ENCODE measurements at regions not wholly inside any gene's neighbourhood (a gene's known extent, or its start where the extent isn't known, plus 50 kb on each side); places are given as distances from the start of the nearest gene placed in this dataset.
"Not testable (repeated sequence)": the region's sequence is repeated elsewhere in the genome, so short reads cannot be mapped to it uniquely, and the experiment has no call there.

DNA sequence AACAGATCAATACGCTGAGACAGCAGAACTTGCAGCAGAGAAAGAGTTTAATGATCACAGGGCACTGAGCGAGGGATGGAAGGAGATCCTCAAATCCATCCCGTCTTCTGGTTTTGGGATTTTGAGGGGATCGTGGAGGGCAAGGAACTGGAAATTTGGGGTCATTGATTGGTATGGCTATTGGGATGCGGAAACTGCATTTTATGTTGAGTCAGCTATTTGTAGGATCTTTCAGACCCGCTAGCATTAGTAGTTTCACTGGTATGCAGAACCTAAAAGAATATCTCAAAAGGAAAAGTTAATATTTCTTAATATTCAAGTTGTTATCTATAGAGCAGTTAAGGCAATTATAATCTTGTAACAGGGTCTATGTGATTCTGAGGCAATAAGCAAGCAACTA is 771.7 kb upstream of the CTNND2 start:
- no peak for DNase-seq (ENCODE audit: extremely low read depth, low read depth)

DNA sequence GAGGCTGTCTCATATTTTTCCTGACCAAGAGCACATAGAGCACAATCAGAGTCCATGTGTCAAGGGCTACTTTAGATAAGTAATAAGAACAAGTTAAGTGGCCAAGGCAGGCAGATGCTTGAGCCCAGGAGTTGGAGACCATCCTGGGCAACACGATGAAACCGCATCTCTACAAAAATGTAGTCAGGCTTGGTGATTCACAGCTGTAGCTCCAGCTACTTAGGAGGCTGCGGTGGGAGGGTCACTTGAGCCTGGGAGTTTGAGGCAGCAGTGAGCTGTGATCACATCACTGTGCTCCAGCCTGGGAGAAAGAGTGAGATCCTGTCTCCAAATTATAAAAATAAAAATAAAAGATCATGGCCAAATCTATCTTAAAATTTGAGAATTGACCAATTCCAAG is 767.9 kb upstream of the CTNND2 start:
- no peak for DNase-seq (ENCODE audit: extremely low read depth, low read depth)

- DNase-seq (ENCODE audit: extremely low read depth, low read depth), result no peak
Measured at GRCh38 chr5:12669326-12669725, 765.1 kb upstream of the CTNND2 start.

DNA sequence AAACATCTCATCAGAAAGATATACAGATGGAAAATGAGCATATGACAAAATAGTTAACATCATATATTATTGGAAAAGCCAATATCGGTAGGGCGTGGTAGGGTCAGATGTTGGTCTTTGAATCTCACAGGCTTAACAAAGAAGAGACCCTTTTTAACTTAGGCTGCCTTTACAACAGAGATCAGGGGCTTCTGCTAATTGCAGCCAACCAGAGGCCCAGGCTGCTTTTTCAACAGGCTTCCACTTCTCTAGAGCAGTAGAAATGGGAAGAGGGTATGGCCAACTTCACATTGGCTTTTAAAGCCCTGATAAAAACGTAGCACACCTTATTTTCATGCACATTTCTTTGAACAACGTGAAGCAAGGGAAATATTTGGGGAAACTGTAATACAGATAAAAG is 764.3 kb upstream of the CTNND2 start:
- DNase-seq (ENCODE audit: extremely low read depth, low read depth), result no peak

GRCh38 chr5:12667818-12668217 is 763.6 kb upstream of the CTNND2 start:
- not testable (repeated sequence) for DNase-seq (ENCODE audit: extremely low read depth, low read depth)

DNA sequence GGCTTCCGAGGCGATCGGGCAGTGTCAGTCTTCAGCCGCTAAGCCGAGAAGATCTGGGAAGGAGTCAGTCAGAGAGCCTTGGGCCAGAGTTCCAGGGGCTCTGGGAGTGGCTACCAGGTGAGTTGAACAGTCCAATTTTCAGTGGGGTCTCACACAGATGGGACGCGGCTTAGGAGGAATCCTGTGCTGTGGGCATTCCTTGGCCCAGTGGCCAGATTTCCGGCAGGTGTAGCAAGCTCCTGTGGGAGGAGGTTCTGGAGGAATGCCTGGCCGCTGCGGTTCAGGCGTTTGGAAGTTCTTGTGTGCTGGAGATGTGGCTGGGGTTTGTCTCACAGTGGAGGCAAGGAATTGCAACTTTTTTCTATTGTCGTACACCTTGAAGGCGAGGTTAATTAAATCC is 761.5 kb upstream of the CTNND2 start:
- not testable (repeated sequence) for DNase-seq (ENCODE audit: extremely low read depth, low read depth)

DNA sequence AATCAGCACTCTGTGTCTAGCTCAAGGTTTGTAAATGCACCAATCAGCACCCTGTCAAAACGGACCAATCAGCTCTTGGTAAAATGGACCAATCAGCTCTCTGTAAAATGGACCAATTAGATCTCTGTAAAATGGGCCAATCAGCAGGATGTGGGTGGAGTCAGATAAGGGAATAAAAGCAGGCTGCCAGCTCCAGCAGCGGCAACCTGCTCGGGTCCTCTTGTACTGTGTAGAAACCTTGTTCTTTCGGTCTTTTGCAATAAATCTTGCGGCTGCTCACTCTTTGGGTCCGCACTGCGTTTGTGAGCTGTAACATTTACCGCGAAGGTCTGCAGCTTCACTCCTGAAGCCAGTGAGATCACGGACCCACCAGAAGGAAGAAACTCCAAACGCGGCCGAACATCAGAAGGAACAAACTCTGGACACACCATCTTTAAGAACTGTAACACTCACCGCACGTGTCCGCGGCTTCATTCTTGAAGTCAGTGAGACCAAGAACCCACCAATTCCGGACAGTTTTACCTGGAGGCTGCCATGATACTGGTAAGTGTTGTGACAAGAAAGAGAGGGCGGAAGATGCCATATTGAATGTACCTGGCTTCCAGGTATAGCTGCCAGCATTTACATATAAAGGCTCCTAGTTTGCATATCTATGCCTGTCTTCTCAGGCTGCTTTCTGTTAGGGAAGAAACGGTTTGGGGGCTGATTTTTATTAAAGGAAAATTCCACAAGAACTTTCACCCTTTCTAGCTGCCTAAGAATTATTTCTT is 758.5 kb upstream of the CTNND2 start:
- no peak for DNase-seq (ENCODE audit: extremely low read depth, low read depth)

GRCh38 chr5:12661617-12662370 is 757.5 kb upstream of the CTNND2 start:
- no peak for DNase-seq (ENCODE audit: extremely low read depth, low read depth)

DNA sequence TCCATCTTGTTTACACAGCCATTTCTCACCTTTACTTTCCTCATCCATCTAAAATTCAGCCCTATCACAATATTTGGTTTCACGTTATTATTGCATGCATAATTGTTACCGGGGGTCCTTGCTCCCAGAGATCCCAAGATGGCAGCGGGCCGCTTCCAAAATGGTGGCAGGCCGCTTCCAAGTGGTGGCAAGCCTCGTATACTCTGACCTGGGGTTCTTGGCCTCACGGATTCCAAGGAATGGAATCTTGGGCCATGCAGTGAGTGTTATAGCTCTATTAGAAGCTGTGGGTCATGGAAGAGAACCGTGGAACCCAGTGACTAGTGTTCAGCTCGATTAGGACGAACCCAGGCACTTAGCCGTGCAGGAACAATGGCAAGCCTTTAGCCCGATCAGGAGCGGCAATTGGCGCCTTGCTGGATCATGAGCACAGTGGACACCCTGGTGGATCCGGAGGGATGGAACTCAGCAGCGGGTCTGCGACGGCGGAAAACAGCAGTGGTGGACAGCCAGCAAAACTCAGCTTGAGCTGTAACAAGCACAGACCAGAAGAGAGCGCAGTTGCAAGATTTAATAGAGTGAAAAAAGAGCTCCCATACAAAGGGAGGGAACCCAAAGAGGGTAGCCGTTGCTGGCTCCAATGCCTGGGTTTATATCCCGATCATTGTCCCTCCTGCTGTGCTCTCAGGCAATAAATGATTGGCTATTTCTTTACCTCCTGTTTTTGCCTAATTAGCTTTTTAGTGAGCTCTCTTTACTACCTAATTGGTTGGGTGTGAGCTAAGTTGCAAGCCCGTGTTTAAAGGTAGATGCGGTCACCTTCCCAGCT is 756.2 kb upstream of the CTNND2 start:
- not testable (repeated sequence) for DNase-seq (ENCODE audit: extremely low read depth, low read depth)

- no peak for DNase-seq (ENCODE audit: extremely low read depth, low read depth)
Measured at GRCh38 chr5:12659686-12660085, 755.4 kb upstream of the CTNND2 start.

DNA sequence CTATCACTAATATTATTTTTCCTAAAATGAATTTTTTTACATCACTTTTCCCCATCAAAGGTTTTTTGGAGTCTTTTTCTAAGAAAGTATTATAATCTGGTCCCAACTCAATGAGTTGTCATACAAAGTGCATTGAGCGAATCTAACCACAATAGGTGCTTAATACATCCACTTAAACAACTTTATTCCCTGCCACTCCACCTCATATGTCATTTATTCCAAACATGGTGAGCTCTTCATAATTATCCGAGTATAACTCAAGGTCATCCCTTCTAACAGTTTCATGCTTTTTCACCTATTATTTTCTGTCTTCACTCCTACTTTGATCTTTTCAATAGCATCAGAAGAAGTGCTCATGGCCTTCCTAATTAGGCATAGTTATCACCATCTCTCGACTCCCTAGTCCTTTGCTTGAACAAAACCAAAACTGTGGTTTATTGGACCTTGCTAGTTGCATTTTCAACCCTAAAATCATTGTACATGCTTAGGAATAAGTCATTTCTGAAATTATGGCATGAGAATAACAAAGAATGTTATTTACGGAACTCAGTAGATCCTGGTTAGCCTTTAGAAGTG is 754.7 kb upstream of the CTNND2 start:
- no peak for DNase-seq (ENCODE audit: extremely low read depth, low read depth)

GRCh38 chr5:12657914-12658474 is 753.7 kb upstream of the CTNND2 start:
- DNase-seq (ENCODE audit: extremely low read depth, low read depth), result not testable (repeated sequence)

GRCh38 chr5:12655675-12656074 is 751.4 kb upstream of the CTNND2 start:
- no peak for DNase-seq (ENCODE audit: extremely low read depth, low read depth)

- DNase-seq (ENCODE audit: extremely low read depth, low read depth), result no peak
Measured at GRCh38 chr5:12652201-12652600, 748.0 kb upstream of the CTNND2 start.

DNA sequence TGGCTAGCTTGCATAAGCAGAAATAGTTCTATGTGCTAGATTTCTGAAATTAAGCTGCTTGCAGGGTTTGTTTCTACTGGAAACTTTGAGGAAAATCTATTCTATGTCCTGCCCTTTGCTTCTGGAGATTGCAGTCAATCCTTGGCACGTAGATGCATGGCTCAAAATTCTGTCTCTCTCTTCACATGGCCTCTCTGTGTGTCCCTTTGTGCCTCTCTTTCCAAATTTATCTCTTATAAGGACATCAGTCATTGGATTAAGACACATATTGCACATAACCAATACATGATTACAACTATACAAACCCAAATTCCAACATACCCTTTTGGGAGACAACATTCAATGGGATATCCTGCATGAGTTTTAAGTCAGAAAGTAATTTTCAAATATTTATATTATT is 744.3 kb upstream of the CTNND2 start:
- DNase-seq (ENCODE audit: extremely low read depth, low read depth), result no peak

GRCh38 chr5:12647613-12648012 is 743.4 kb upstream of the CTNND2 start:
- DNase-seq (ENCODE audit: extremely low read depth, low read depth), result no peak

DNA sequence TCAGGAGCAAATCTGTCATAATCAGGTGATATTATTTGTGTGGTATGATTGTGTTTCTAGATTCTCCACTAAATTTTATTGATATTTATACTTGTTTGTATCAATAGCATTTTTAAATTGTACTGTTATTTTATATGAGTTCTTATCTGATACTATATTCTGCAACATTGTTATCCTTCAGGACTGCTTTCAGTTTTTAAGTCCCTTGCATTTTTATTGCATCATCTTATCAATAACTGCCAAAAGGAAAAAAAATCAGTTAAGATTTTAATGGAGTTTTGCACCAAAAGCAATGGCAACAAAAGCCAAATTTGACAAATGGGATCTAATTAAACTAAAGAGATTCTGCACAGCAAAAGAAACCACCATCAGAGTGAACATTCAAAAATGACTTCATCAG is 741.3 kb upstream of the CTNND2 start:
- DNase-seq (ENCODE audit: extremely low read depth, low read depth), result no peak

DNA sequence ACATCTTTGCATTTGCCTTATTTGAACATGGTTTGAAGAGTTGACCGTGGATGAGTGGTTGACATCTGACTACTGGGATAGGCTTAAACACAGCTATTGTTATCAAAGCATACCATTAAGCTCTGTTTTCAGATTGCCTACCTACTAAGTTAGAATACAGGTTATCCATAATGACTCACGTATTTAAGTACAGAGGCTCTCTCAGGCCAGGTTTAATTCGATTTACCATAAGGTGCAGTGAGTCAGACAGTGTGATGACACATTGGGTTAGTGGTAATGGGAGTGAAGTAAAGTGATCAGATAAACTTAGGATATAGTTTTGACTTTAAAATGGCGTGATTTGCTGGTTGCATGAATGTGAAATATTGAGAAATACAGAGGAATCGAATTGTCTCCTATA is 732.0 kb upstream of the CTNND2 start:
- no peak for DNase-seq (ENCODE audit: extremely low read depth, low read depth)

DNA sequence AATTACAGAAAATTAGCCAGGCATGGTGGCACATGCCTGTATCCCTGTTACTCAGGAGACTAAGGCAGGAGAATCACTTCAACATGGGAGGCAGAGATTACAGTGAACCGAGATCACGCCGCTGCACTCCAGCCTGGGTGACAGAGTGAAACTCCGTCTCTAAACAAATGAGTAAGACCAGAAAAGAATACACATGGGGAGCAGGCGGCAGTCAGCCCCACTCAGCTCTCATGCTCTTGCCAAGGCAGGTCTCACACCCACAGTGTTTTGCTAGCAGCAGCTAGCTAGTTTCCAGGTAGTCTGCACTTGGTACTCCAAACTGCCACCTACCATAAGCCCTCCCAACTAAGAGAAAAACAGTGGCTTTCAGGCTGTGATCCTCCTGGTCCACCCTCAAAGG is 722.3 kb upstream of the CTNND2 start:
- no peak for DNase-seq (ENCODE audit: extremely low read depth, low read depth)

- DNase-seq (ENCODE audit: extremely low read depth, low read depth), result no peak
Measured at GRCh38 chr5:12625667-12626263, 721.5 kb upstream of the CTNND2 start.
